GM19397 (cell line): ENCODE measurements at regions not wholly inside any gene's neighbourhood (a gene's known extent, or its start where the extent isn't known, plus 50 kb on each side); places are given as distances from the start of the nearest gene placed in this dataset.
"Not testable (repeated sequence)": the region's sequence is repeated elsewhere in the genome, so short reads cannot be mapped to it uniquely, and the experiment has no call there.

ENCODE experiments used
- ATAC-seq: cut with Tn5 transposase; IDR thresholded peaks from one replicate; pipeline ENCODE4 v1.9.1; 2021; ENCODE audit warnings: mild to moderate bottlenecking, moderate library complexity; ENCODE audit not compliant: unreplicated experiment

- not testable (repeated sequence) for ATAC-seq
These were observed 98.1 kb downstream of the ARRDC3 start for GRCh38 chr5:91285062-91285461.

- ATAC-seq, result no peak
These were observed 99.2 kb downstream of the ARRDC3 start for GRCh38 chr5:91283899-91284298.

DNA sequence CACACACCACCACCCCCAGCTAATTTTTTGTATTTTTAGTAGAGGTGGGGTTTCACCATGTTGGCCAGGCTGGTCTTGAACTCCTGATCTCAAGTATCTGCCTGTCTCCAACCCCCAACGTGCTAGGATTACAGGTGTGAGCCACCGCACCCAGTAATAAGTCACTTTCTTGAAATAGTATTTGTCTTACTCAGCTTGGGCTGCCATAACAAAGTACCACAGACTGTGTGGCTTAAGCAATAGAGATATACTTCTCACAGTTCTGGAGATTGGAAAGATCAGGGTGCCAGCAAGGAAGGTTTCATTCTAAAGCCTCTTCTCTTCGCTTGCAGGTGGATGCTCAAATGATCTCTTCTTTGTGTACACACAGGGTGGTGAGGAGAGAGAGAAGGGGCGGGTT, 99.8 kb downstream of the ARRDC3 start:
- ATAC-seq, result no peak

- no peak for ATAC-seq
These were observed 100.9 kb downstream of the ARRDC3 start for GRCh38 chr5:91282210-91282609.

DNA sequence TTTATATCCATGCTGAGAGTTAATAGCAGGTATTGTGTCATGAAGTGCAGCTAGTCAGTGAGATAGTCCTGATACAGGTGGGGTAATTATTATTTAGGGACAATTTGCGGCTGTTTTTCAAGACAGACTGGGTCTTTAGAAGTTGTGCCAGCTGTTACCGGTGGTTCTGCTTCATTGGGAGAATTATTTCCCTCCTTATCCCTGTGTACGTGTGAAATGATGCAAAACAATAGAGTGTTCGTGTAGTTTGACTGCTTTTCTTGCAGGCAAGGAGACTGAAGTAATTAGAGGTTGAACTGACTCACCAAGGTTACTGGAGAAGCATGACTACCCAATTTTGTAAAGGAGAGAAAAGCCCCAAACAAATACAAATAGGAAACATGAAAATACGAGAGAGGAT, 101.7 kb downstream of the ARRDC3 start:
- no peak for ATAC-seq

DNA sequence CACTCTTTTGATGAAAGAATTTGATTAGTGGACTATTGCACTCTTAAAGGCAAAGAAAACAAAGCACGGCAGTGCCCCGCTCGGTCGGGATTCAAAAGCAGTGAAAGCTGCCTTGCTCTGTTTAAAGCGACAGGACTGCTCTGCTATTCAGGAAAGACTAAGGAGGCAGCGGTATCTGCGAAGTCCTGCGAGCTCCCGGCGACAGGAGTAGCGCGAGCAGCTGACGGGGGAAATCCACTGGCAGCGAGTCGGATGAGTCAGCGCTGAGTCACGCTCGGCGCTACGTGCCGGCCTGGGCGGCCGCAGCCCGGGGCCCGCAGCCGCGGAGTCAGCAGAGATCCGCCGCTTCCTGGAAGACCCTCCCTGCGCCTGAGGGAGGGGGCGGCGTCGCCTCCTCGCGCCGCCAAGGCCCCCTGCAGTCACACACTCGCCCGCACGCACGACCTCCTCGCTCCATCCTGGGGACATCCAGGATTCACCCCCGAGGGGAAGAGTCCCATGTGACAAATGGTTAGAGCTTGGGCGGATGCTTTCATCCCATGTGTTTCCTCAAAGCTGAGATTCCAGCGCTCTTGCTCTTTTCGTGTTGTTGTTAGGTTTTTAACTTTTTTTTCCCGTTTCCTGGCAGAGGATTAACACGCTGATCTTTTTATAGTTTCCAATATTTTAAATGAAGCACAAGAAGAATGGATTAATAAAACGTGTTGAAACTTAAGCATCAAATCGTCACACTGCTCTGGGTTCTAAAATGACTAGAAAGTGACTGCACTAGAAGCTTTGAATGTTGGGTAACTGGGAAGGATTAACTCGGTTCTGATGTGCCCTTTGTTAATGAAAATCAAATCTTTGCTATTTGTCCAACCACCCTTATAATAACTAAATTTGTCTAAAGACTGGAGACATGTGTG, 102.5 kb downstream of the ARRDC3 start:
- ATAC-seq, result peak; percentile 98

DNA sequence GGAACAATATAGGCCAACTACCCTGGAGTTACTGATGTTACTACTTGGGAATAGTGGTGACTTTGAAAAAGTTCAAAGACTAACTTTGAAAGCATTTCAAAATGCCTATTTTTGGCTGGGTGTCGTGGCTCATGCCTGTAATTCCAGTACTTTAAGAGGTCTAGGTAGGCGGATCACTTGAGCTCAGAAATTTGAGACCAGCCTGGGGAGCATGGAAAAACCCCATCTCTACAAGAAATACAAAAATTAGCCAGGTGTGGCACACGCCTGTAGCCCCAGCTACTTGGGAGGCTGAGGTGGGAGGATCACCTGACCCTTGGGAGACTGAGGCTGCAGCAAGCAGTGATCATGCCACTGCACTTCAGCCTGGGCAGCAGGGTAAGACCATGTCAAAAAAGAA, 105.3 kb downstream of the ARRDC3 start:
- no peak for ATAC-seq

- ATAC-seq, result no peak
These were observed 106.0 kb downstream of the ARRDC3 start for GRCh38 chr5:91277093-91277626.

DNA sequence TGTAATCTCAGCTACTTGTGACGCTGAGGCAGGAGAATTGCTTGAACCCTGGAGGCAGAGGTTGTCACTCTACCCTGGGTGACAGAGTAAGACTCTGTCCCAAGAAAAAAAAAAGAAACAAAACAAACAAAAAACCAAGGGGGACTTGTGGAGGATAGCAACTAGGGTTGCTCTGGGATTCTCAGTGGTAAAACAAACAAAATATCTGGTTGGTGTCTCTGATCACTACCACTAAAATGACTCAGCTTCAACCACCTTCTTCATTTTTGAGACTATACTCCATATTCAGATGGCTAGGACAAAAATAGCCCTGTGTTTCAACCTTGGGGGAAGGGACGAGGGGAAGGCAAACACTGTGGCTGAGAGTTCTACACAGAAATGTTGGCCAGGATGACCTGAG, 110.3 kb downstream of the ARRDC3 start:
- ATAC-seq, result peak; percentile 85

DNA sequence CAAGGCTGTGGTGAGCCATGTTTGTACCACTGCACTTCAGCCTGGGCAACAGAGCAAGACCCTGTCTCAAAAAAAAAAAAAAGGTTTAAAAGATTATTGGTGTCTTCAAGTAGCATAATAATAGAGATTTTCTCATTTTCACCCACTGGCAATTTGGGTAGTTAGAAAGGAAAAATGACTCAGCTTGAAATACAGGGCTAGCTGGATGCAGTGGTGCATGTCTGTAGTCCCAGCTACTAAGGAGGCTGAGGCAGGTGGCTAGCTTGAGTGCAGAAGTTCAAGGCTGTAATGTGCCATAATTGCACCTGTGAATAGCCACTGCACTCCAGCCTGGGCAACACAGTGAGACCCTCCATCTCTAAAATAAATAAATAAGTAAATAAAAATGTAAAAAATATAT, 111.1 kb downstream of the ARRDC3 start:
- peak; percentile 62 for ATAC-seq

DNA sequence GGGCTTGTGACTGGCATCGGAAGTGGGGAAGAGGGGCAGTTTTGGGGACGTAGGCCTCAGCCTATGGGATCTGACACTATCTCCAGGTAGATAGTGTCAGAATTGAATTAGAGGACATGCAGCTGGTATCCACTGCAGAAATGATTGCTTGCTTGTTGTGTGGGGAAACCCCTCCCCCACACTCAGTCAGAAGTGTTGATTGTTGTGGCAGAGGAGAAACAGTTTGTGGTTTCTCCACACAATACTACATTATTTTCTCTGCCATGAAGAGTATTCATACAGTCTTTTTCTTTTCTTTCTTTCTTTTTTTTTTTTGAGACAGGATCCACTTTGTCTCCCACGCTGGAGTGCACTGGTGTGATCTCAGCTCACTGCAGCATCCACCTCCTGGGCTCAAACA, 113.9 kb downstream of the ARRDC3 start:
- ATAC-seq, result no peak

- ATAC-seq, result no peak
These were observed 116.9 kb downstream of the ARRDC3 start for GRCh38 chr5:91266184-91266705.

DNA sequence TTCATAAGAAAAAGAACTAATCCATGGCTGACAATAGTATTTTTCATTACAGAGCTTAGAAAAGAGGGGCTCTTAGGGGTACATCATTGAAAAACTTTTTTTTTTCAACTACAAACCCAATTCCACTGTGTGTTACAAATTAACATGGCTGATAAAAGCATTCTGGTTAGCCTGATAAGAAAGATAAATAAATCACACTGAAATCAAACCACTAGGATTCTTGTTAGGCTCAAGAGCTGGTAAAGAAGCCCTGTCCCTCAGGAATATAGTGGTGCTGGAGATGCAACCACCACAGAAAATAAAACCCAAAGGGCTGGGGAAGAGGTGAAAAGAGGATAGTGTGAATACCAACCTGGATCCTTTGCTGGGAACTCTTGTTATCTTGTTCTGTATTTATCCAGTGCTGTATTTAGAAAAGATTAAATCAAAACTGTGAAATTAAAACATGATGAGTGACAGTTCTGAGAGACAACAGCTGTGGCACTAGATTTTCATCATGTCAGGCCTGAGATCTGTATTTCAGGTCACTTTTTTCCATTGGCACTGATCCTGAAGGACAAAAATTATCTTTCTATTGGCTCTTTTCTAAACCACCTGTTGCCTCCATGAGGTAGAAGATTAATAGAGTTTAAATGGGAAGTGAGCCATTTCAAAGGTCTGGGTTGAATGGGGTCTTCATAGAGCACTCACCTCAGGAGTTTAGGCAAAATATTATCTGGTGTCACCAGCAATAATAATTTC, 118.6 kb downstream of the ARRDC3 start:
- no peak for ATAC-seq

GRCh38 chr5:91263898-91264297, 119.2 kb downstream of the ARRDC3 start:
- no peak for ATAC-seq

- ATAC-seq, result no peak
These were observed 125.8 kb downstream of the ARRDC3 start for GRCh38 chr5:91257301-91257700.

GRCh38 chr5:91256142-91256524, 127.0 kb downstream of the ARRDC3 start:
- no peak for ATAC-seq

GRCh38 chr5:91255396-91256141, 127.5 kb downstream of the ARRDC3 start:
- ATAC-seq, result no peak

DNA sequence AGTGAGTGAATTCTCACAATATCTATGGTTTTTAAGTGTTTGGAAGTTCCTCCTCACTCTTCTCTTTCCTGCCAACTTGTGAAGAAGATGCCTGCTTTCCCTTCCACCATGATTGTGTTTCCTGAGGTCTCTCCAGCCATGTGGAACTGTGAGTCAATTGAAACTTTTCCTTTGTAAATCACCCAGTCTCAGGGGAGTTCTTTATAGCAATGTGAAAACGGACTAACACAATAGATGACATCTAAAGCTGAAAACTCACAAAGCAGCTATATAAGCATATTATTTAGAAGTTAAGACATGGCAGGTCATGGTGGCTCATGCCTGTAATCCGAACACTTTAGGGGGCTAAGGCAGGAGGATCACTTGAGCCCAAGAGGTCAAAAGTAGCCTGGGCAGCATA, 130.2 kb downstream of the ARRDC3 start:
- no peak for ATAC-seq

DNA sequence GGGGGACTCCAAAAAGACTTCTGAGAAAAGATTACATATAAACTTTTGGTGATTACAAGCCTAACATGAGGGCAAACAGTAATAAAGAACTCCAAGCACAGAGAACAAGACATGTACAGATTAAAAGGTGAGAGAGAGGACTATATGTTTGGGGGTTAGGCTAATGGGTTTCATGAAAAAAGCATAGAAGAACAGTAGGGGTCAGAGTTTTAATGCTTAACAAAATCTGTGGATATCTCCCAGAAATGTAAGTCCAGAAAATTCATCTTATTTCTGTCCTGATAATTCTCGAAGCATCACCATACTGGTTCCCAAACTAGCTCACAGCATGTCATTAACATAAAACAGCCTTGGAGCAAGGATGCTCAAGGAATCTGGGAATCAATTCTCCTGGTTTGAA, 137.2 kb downstream of the ARRDC3 start:
- no peak for ATAC-seq

GRCh38 chr5:91245074-91245452, 138.1 kb downstream of the ARRDC3 start:
- ATAC-seq, result no peak
